B cell (primary cell): ENCODE measurements at regions not wholly inside any gene's neighbourhood (a gene's known extent, or its start where the extent isn't known, plus 50 kb on each side); places are given as distances from the start of the nearest gene placed in this dataset.

Experiments
- ATAC-seq: fragments of 200-7000 bp; cut with Tn5 transposase; one replicate; pipeline ENCODE4 v1.10.0; 2021; ENCODE audit warnings: low read depth, mild to moderate bottlenecking, moderate number of reproducible peaks, moderate library complexity
- CTCF ChIA-PET: fragments of 350-600 bp; sonication (Branson Sonifier 250); formaldehyde crosslinking; loops from one replicate; lab custom pipeline; 2021; ENCODE audit warnings: antibody characterized with exemption, inconsistent platforms; lab: Charles Lee
- POLR2A ChIA-PET: fragments of 350-600 bp; sonication (Branson Sonifier 250); formaldehyde crosslinking; loops from one replicate; lab custom pipeline; 2021; ENCODE audit warnings: antibody characterized with exemption; lab: Charles Lee
- DNase-seq: peaks from one replicate; pipeline ENCODE4 v3.0.0; 2013
- H2AFZ ChIP-seq: 2 replicates; pipeline ENCODE4 v1.6.1; 2012; ENCODE audit warnings: mild to moderate bottlenecking, low read depth, low read length; ENCODE audit not compliant: insufficient read depth, poor library complexity, severe bottlenecking
- H3K27ac ChIP-seq, 2 donors: 1 replicate in 1 of 2; 2 replicates in 1 of 2; pipeline ENCODE4 v1.5.1; 2012 to 2013; ENCODE audit warnings: low read length in 2 of 2, mild to moderate bottlenecking in 2 of 2, moderate library complexity in 1 of 2
- H3K27me3 ChIP-seq, 4 experiments: fragments of 200-600 bp in 1 of 4; sonication (generic) in 1 of 4; replicated peaks in 1 of 4; 1 replicate in 2 of 4; 2 replicates in 2 of 4; pipeline versions ENCODE4 v1.6.1 to v1.7.0; 2013 to 2016; ENCODE audit warnings: low read length in 3 of 4, mild to moderate bottlenecking in 2 of 4, mixed read lengths in 1 of 4, moderate library complexity in 1 of 4; ENCODE audit not compliant: insufficient read depth in 4 of 4, control insufficient read depth in 3 of 4; ENCODE audit errors: control extremely low read depth in 1 of 4
- H3K36me3 ChIP-seq, 2 experiments: replicated peaks in 1 of 2; 1 replicate in 1 of 2; 2 replicates in 1 of 2; pipeline versions ENCODE4 v1.6.1 to v1.7.1; 2013; ENCODE audit warnings: low read length in 1 of 2; ENCODE audit not compliant: insufficient read depth in 2 of 2, control insufficient read depth in 1 of 2; ENCODE audit errors: control extremely low read depth in 1 of 2, extremely low read depth in 1 of 2
- H3K4me1 ChIP-seq, 2 donors: fragments of 200-600 bp in 1 of 2; sonication (generic) in 1 of 2; 1 replicate in 1 of 2; 2 replicates in 1 of 2; pipeline versions ENCODE4 v1.5.1 to v1.6.1; 2013 to 2017; ENCODE audit warnings: low read length in 2 of 2; ENCODE audit not compliant: control insufficient read depth in 2 of 2, insufficient read depth in 2 of 2
- H3K4me2 ChIP-seq: replicated peaks from 2 replicates; pipeline ENCODE3; 2012; ENCODE audit warnings: mild to moderate bottlenecking, low read depth, low read length; ENCODE audit not compliant: poor library complexity, severe bottlenecking
- H3K4me3 ChIP-seq, 5 experiments: fragments of 200-600 bp in 1 of 5; sonication (generic) in 1 of 5; 1 replicate in 3 of 5; 2 replicates in 2 of 5; pipeline versions ENCODE4 v1.5.1 to v1.7.0; 2011 to 2016; ENCODE audit warnings: low read length in 4 of 5, mild to moderate bottlenecking in 4 of 5, low read depth in 2 of 5, control low read depth in 1 of 5, moderate library complexity in 1 of 5; ENCODE audit not compliant: insufficient read depth in 1 of 5; ENCODE audit errors: control extremely low read depth in 1 of 5, extremely low read depth in 1 of 5
- H3K79me2 ChIP-seq: fragments of 200-600 bp; sonication (generic); one replicate; pipeline ENCODE4 v1.6.0; 2016; ENCODE audit warnings: low read length; ENCODE audit not compliant: control insufficient read depth, insufficient read depth
- H3K9ac ChIP-seq: fragments of 200-600 bp; sonication (generic); 2 replicates; pipeline ENCODE4 v1.6.1; 2017; ENCODE audit warnings: mild to moderate bottlenecking, low read length, moderate library complexity
- H3K9me3 ChIP-seq, 3 donors: one replicate each; pipeline versions ENCODE4 v1.6.1 to v1.7.1; 2013; ENCODE audit warnings: low read length in 2 of 3; ENCODE audit not compliant: control insufficient read depth in 2 of 3, insufficient read depth in 1 of 3; ENCODE audit errors: control extremely low read depth in 1 of 3
- H4K20me1 ChIP-seq: 2 replicates; pipeline ENCODE4 v1.6.0; 2012; ENCODE audit warnings: mild to moderate bottlenecking, low read length; ENCODE audit not compliant: insufficient read depth, control insufficient read depth, poor library complexity, severe bottlenecking
- H3K27ac Mint-ChIP-seq: one replicate; pipeline ENCODE4 v1.8.0; 2021; ENCODE audit warnings: mixed read lengths
- H3K27me3 Mint-ChIP-seq: one replicate; pipeline ENCODE4 v1.8.0; 2021; ENCODE audit warnings: mixed read lengths
- H3K4me1 Mint-ChIP-seq: one replicate; pipeline ENCODE4 v1.8.0; 2021; ENCODE audit warnings: mixed read lengths
- H3K4me3 Mint-ChIP-seq: one replicate; pipeline ENCODE4 v1.8.0; 2021; ENCODE audit warnings: mixed read lengths
- H3K9me3 Mint-ChIP-seq: one replicate; pipeline ENCODE4 v1.8.0; 2022; ENCODE audit warnings: mixed read lengths; ENCODE audit not compliant: insufficient read depth
- CTCF ChIP-seq: fragments of 200-600 bp; IDR thresholded peaks from one replicate; pipeline ENCODE4 v1.8.0; 2022; ENCODE audit warnings: antibody characterized with exemption, mild to moderate bottlenecking
- EZH2 ChIP-seq: IDR thresholded peaks from 2 replicates; pipeline ENCODE4 v1.6.1; 2012; ENCODE audit warnings: borderline replicate concordance, low read depth, mild to moderate bottlenecking, moderate library complexity, low read length; ENCODE audit not compliant: insufficient read depth, poor library complexity, severe bottlenecking
- WGBS: methylation state at CpG from one replicate; pipeline ENCODE4 v1.1.5; 2013; ENCODE audit warnings: missing lambda C conversion rate; ENCODE audit not compliant: insufficient coverage; 5-methylcytosine and 5-hydroxymethylcytosine counted together
- intact Hi-C: fragments of 100-400 bp; cut with micrococcal nuclease; formaldehyde crosslinking; loops from one replicate; pipeline ENCODE4 v1.10.0; 2022

GRCh38 chr6:56388415-56388755 lies 141.0 kb upstream of the COL21A1 start:
- ChIA-PET POLR2A (no interaction called here), CTCF (no interaction called here)
- Histone ChIP-seq H3K27ac (no peak overlapping the region), H3K4me3 (no peak overlapping the region), H3K27me3 (no peaks in the 10 kb centered on the region), H3K36me3 (no peaks in the 10 kb centered on the region), H2AFZ (no peak overlapping the region), H3K9ac (no peak overlapping the region), H3K79me2 (no peaks in the 10 kb centered on the region), H3K4me2 (no peak overlapping the region), H3K9me3 (no peaks in the 10 kb centered on the region), H4K20me1 (no peaks in the 10 kb centered on the region), H3K4me1 (no peaks in the 10 kb centered on the region)
- no peaks in the 10 kb centered on the region for H3K27me3 Mint-ChIP-seq
- DNase-seq (no peak), ATAC-seq (no peak)
- TF ChIP-seq CTCF (no peak), EZH2 (no peak)
- intact Hi-C loops: no loop called here
- H3K27ac Mint-ChIP-seq: no peak overlapping the region
- no peak overlapping the region for H3K4me3 Mint-ChIP-seq
- no peaks in the 10 kb centered on the region for H3K9me3 Mint-ChIP-seq
- no peaks in the 10 kb centered on the region for H3K4me1 Mint-ChIP-seq

- Histone ChIP-seq H3K27ac (no peak overlapping the region), H3K27me3 (no peaks in the 10 kb centered on the region), H3K9ac (no peak overlapping the region), H2AFZ (no peak overlapping the region), H4K20me1 (no peaks in the 10 kb centered on the region), H3K4me1 (no peaks in the 10 kb centered on the region), H3K36me3 (no peaks in the 10 kb centered on the region), H3K79me2 (no peaks in the 10 kb centered on the region), H3K4me2 (no peak overlapping the region), H3K9me3 (no peaks in the 10 kb centered on the region), H3K4me3 (no peak overlapping the region)
- Mint-ChIP-seq H3K27me3 (no peaks in the 10 kb centered on the region), H3K9me3 (no peaks in the 10 kb centered on the region), H3K27ac (no peak overlapping the region), H3K4me1 (no peaks in the 10 kb centered on the region), H3K4me3 (no peak overlapping the region)
- intact Hi-C loops: no loop called here
- no peak for DNase-seq
- 100% methylated on average over 1 of the region's 2 CpGs for WGBS
- CTCF ChIA-PET: no interaction called here
- TF ChIP-seq EZH2: no peak
- TF ChIP-seq CTCF: no peak
- POLR2A ChIA-PET: no interaction called here
- ATAC-seq: no peak
Measured at GRCh38 chr6:56387621-56388414, 140.4 kb upstream of the COL21A1 start.
